H1 (cell line): ENCODE measurements at regions not wholly inside any gene's neighbourhood (a gene's known extent, or its start where the extent isn't known, plus 50 kb on each side); places are given as distances from the start of the nearest gene placed in this dataset.

Experiments used
- ZNF274 ChIP-seq: IDR thresholded peaks from 2 replicates; pipeline ENCODE4 v1.7.0; 2012; ENCODE audit warnings: low read length, borderline replicate concordance; ENCODE audit errors: extremely low read depth

- no peak for TF ChIP-seq ZNF274
These were observed 154.0 kb upstream of the BCL6 start (continued) for GRCh38 chr3:187899246-187899645.
